Glutamatergic neuron (in vitro differentiated cells): ENCODE measurements at regions not wholly inside any gene's neighbourhood (a gene's known extent, or its start where the extent isn't known, plus 50 kb on each side); places are given as distances from the start of the nearest gene placed in this dataset.

Experiments used
- DNase-seq: peaks from one replicate; pipeline ENCODE4 v3.0.0; 2022
- H3K27ac Mint-ChIP-seq: one replicate; pipeline ENCODE4 v1.8.0; 2020; ENCODE audit warnings: mild to moderate bottlenecking, mixed read lengths, inconsistent platforms; ENCODE audit not compliant: unreplicated experiment
- H3K27me3 Mint-ChIP-seq: one replicate; pipeline ENCODE4 v1.8.0; 2020; ENCODE audit warnings: mild to moderate bottlenecking, moderate library complexity, mixed read lengths, inconsistent platforms; ENCODE audit not compliant: unreplicated experiment
- H3K36me3 Mint-ChIP-seq: one replicate; pipeline ENCODE4 v1.8.0; 2020; ENCODE audit warnings: mild to moderate bottlenecking, mixed read lengths, inconsistent platforms; ENCODE audit not compliant: unreplicated experiment
- H3K4me1 Mint-ChIP-seq: one replicate; pipeline ENCODE4 v1.8.0; 2020; ENCODE audit warnings: mild to moderate bottlenecking, low read depth, mixed read lengths, inconsistent platforms; ENCODE audit not compliant: unreplicated experiment
- H3K4me3 Mint-ChIP-seq: one replicate; pipeline ENCODE4 v1.8.0; 2020; ENCODE audit warnings: mild to moderate bottlenecking, mixed read lengths, inconsistent platforms; ENCODE audit not compliant: unreplicated experiment
- H3K9me3 Mint-ChIP-seq: one replicate; pipeline ENCODE4 v1.8.0; 2020; ENCODE audit warnings: mild to moderate bottlenecking, moderate library complexity, mixed read lengths, inconsistent platforms; ENCODE audit not compliant: unreplicated experiment
- CTCF ChIP-seq: fragments of 200-600 bp; sonication (generic); IDR thresholded peaks from one replicate; pipeline ENCODE4 v1.5.0; 2021; ENCODE audit not compliant: partially characterized antibody, unreplicated experiment

GRCh38 chr7:81607987-81608386, 161.9 kb downstream of the HGF start:
- TF ChIP-seq CTCF, result no peak
- no peak for DNase-seq
- Mint-ChIP-seq H3K27me3 (no peaks in the 10 kb centered on the region), H3K4me1 (no peaks in the 10 kb centered on the region), H3K36me3 (no peaks in the 10 kb centered on the region), H3K27ac (no peak overlapping the region), H3K9me3 (no peaks in the 10 kb centered on the region), H3K4me3 (no peak overlapping the region)

- Mint-ChIP-seq H3K9me3 (no peaks in the 10 kb centered on the region), H3K4me1 (no peaks in the 10 kb centered on the region), H3K27me3 (no peaks in the 10 kb centered on the region), H3K36me3 (no peaks in the 10 kb centered on the region), H3K4me3 (no peak overlapping the region), H3K27ac (no peak overlapping the region)
- DNase-seq, result no peak
- no peak for TF ChIP-seq CTCF
Observed at GRCh38 chr7:81606078-81606863, 163.6 kb downstream of the HGF start.

- no peaks in the 10 kb centered on the region for H3K4me1 Mint-ChIP-seq
- H3K27me3 Mint-ChIP-seq, result no peaks in the 10 kb centered on the region
- DNase-seq, result no peak
- no peaks in the 10 kb centered on the region for H3K36me3 Mint-ChIP-seq
- H3K4me3 Mint-ChIP-seq, result no peak overlapping the region
- no peak for TF ChIP-seq CTCF
- no peaks in the 10 kb centered on the region for H3K9me3 Mint-ChIP-seq
- no peak overlapping the region for H3K27ac Mint-ChIP-seq
Observed at GRCh38 chr7:81605493-81605892, 164.4 kb downstream of the HGF start.

GRCh38 chr7:81604808-81605174, 165.1 kb downstream of the HGF start:
- H3K4me1 Mint-ChIP-seq, result no peaks in the 10 kb centered on the region
- no peak overlapping the region for H3K27ac Mint-ChIP-seq
- DNase-seq, result no peak
- H3K9me3 Mint-ChIP-seq, result no peaks in the 10 kb centered on the region
- no peaks in the 10 kb centered on the region for H3K36me3 Mint-ChIP-seq
- no peaks in the 10 kb centered on the region for H3K27me3 Mint-ChIP-seq
- no peak for TF ChIP-seq CTCF
- H3K4me3 Mint-ChIP-seq, result no peak overlapping the region

GRCh38 chr7:81604075-81604807, 165.6 kb downstream of the HGF start:
- TF ChIP-seq CTCF, result no peak
- H3K4me3 Mint-ChIP-seq, result no peak overlapping the region
- H3K27ac Mint-ChIP-seq, result no peak overlapping the region
- no peaks in the 10 kb centered on the region for H3K4me1 Mint-ChIP-seq
- no peaks in the 10 kb centered on the region for H3K9me3 Mint-ChIP-seq
- no peaks in the 10 kb centered on the region for H3K36me3 Mint-ChIP-seq
- no peak for DNase-seq
- H3K27me3 Mint-ChIP-seq, result no peaks in the 10 kb centered on the region
